WTC11 (cell line): ENCODE measurements at regions not wholly inside any gene's neighbourhood (a gene's known extent, or its start where the extent isn't known, plus 50 kb on each side); places are given as distances from the start of the nearest gene placed in this dataset.

ENCODE experiments used
- ATAC-seq: fragments of 200-7000 bp; cut with Tn5 transposase; 2 replicates; pipeline ENCODE4 v1.10.0; 2021; ENCODE audit warnings: mild to moderate bottlenecking, moderate library complexity
- CTCF ChIA-PET: fragments of 300-600 bp; sonication (Branson Sonifier 250); formaldehyde crosslinking; loops from one replicate; lab custom pipeline; 2021; ENCODE audit warnings: antibody characterized with exemption; lab: Charles Lee
- POLR2A ChIA-PET: fragments of 350-600 bp; sonication (Branson Sonifier 250); formaldehyde crosslinking; loops from one replicate; lab custom pipeline; 2021; ENCODE audit warnings: antibody characterized with exemption; lab: Charles Lee
- DNase-seq: peaks from one replicate; pipeline ENCODE4 v3.0.0; 2021; ENCODE audit warnings: low spot score
- H3K27ac Mint-ChIP-seq: 2 replicates; pipeline ENCODE4 v1.8.0; 2021; ENCODE audit warnings: mixed read lengths
- H3K27me3 Mint-ChIP-seq: 2 replicates; pipeline ENCODE4 v1.8.0; 2021; ENCODE audit warnings: low read depth, mild to moderate bottlenecking, moderate library complexity, mixed read lengths
- H3K36me3 Mint-ChIP-seq: 2 replicates; pipeline ENCODE4 v1.8.0; 2021; ENCODE audit warnings: mixed read lengths
- H3K4me1 Mint-ChIP-seq: 2 replicates; pipeline ENCODE4 v1.8.0; 2022; ENCODE audit warnings: mixed read lengths
- H3K4me3 Mint-ChIP-seq: 2 replicates; pipeline ENCODE4 v1.8.0; 2021; ENCODE audit warnings: mild to moderate bottlenecking, moderate library complexity, mixed read lengths
- H3K9me3 Mint-ChIP-seq: 2 replicates; pipeline ENCODE4 v1.8.0; 2021; ENCODE audit warnings: mixed read lengths
- ESRRA ChIP-seq: sonication (generic); formaldehyde crosslinking; IDR thresholded peaks from 2 replicates; pipeline ENCODE4 v1.8.1; 2022; ENCODE audit warnings: mild to moderate bottlenecking, missing genetic modification reagents, borderline replicate concordance
- FOXK1 ChIP-seq: sonication (generic); formaldehyde crosslinking; IDR thresholded peaks from 2 replicates; pipeline ENCODE4 v1.8.0; 2022; ENCODE audit warnings: mild to moderate bottlenecking, moderate library complexity, missing genetic modification reagents
- HMGA2 ChIP-seq: fragments of 250-450 bp; sonication (Bioruptor Pico); IDR thresholded peaks from 2 replicates; pipeline ENCODE4 v1.4.0; 2021; ENCODE audit warnings: mild to moderate bottlenecking, moderate library complexity
- IRF2 ChIP-seq: sonication (generic); formaldehyde crosslinking; IDR thresholded peaks from 2 replicates; pipeline ENCODE4 v1.8.0; 2022; ENCODE audit warnings: low read depth, missing genetic modification reagents, borderline replicate concordance
- KAT7 ChIP-seq: sonication (generic); formaldehyde crosslinking; IDR thresholded peaks from 2 replicates; pipeline ENCODE4 v1.8.1; 2023; ENCODE audit warnings: missing genetic modification reagents, mild to moderate bottlenecking, borderline replicate concordance
- NFATC4 ChIP-seq: fragments of 250-450 bp; sonication (Bioruptor Pico); IDR thresholded peaks from 2 replicates; pipeline ENCODE4 v1.9.0; 2021; ENCODE audit warnings: mild to moderate bottlenecking
- SP1 ChIP-seq: sonication (generic); formaldehyde crosslinking; conservative IDR thresholded peaks from 2 replicates; pipeline ENCODE4 v1.8.1; 2022; ENCODE audit warnings: missing genetic modification reagents
- TCF7 ChIP-seq: sonication (generic); formaldehyde crosslinking; IDR thresholded peaks from 2 replicates; pipeline ENCODE4 v1.8.0; 2022; ENCODE audit warnings: mild to moderate bottlenecking, low read depth, missing genetic modification reagents, moderate library complexity
- ZNF138 ChIP-seq: sonication (generic); formaldehyde crosslinking; conservative IDR thresholded peaks from 2 replicates; pipeline ENCODE4 v1.8.1; 2022; ENCODE audit warnings: mild to moderate bottlenecking, moderate library complexity, missing genetic modification reagents
- ZNF232 ChIP-seq: sonication (generic); formaldehyde crosslinking; IDR thresholded peaks from 2 replicates; pipeline ENCODE4 v1.8.0; 2022; ENCODE audit warnings: mild to moderate bottlenecking, missing genetic modification reagents
- ZNF416 ChIP-seq: fragments of 250-450 bp; sonication (Bioruptor Pico); IDR thresholded peaks from 2 replicates; pipeline ENCODE4 v1.9.0; 2021; ENCODE audit warnings: mild to moderate bottlenecking, inconsistent platforms
- TF ChIP-seq, protein P1 (sequence below): sonication (generic); formaldehyde crosslinking; IDR thresholded peaks from 2 replicates; pipeline ENCODE4 v1.8.1; 2023; ENCODE audit warnings: mild to moderate bottlenecking, moderate library complexity, missing genetic modification reagents
- TF ChIP-seq, protein P2 (sequence below): sonication (generic); formaldehyde crosslinking; IDR thresholded peaks from 2 replicates; pipeline ENCODE4 v1.8.1; 2022; ENCODE audit warnings: mild to moderate bottlenecking, missing genetic modification reagents, moderate library complexity, borderline replicate concordance
- TF ChIP-seq, protein P3 (sequence below): sonication (generic); formaldehyde crosslinking; IDR thresholded peaks from 2 replicates; pipeline ENCODE4 v1.8.0; 2022; ENCODE audit warnings: mild to moderate bottlenecking, missing genetic modification reagents
- TF ChIP-seq, protein P4 (sequence below): fragments of 250-450 bp; sonication (Bioruptor Pico); IDR thresholded peaks from 2 replicates; pipeline ENCODE4 v1.9.0; 2021; ENCODE audit warnings: mild to moderate bottlenecking

DNA sequence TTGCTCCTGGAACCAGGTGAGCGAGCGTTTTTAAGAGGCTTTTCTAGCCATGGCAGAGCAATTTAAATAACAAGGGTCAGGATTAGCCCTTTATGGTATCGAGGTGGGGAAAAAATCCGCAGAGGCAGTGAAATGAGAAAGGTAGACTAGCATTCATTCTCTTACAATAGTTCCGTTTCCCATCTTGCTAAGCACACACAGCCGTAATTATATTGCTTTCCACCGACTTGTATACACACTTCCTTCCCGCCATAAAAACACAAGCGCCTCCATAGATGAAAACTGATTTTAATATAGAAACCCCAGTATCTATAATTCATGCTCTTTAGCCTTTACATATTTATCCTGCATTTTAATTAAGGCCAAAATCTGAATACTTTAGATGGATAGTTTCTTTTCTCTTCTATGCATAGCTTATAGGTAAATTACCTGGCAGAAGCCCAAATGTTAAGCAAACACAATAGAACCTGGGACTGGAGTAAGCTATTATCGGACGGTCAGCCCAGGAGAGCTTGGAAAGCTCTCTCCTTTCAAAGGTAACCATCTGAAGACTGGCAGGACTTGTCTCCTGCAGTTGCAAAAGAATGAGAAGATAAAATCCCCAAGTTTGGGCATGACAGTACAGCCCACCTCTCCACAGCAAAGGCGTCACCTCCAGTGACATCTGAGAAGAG, 90.9 kb upstream of the MC3R start:
- ChIA-PET CTCF (no interaction called here), POLR2A (no interaction called here)
- ATAC-seq (no peak), DNase-seq (no peak)
- Mint-ChIP-seq H3K4me1 (no peaks in the 10 kb centered on the region), H3K27me3 (peaks cover 4% of the 10 kb centered on the region), H3K27ac (no peak overlapping the region), H3K9me3 (peaks cover 87% of the 10 kb centered on the region), H3K36me3 (peaks cover 83% of the 10 kb centered on the region), H3K4me3 (no peak overlapping the region)
- no peak for TF ChIP-seq ZNF232
- TF ChIP-seq KAT7 (CRISPR knock-in tag), result no peak
- no peak for TF ChIP-seq FOXK1
- no peak for TF ChIP-seq SP1
- TF ChIP-seq ZNF138 (CRISPR knock-in tag), result no peak
- TF ChIP-seq, protein P1, sequence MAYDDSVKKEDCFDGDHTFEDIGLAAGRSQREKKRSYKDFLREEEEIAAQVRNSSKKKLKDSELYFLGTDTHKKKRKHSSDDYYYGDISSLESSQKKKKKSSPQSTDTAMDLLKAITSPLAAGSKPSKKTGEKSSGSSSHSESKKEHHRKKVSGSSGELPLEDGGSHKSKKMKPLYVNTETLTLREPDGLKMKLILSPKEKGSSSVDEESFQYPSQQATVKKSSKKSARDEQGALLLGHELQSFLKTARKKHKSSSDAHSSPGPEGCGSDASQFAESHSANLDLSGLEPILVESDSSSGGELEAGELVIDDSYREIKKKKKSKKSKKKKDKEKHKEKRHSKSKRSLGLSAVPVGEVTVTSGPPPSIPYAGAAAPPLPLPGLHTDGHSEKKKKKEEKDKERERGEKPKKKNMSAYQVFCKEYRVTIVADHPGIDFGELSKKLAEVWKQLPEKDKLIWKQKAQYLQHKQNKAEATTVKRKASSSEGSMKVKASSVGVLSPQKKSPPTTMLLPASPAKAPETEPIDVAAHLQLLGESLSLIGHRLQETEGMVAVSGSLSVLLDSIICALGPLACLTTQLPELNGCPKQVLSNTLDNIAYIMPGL (CRISPR knock-in tag), result no peak
- no peak for TF ChIP-seq NFATC4 (CRISPR knock-in tag)
- TF ChIP-seq, protein P2, sequence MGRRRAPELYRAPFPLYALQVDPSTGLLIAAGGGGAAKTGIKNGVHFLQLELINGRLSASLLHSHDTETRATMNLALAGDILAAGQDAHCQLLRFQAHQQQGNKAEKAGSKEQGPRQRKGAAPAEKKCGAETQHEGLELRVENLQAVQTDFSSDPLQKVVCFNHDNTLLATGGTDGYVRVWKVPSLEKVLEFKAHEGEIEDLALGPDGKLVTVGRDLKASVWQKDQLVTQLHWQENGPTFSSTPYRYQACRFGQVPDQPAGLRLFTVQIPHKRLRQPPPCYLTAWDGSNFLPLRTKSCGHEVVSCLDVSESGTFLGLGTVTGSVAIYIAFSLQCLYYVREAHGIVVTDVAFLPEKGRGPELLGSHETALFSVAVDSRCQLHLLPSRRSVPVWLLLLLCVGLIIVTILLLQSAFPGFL (CRISPR knock-in tag), result no peak
- no peak for TF ChIP-seq TCF7 (CRISPR knock-in tag)

DNA sequence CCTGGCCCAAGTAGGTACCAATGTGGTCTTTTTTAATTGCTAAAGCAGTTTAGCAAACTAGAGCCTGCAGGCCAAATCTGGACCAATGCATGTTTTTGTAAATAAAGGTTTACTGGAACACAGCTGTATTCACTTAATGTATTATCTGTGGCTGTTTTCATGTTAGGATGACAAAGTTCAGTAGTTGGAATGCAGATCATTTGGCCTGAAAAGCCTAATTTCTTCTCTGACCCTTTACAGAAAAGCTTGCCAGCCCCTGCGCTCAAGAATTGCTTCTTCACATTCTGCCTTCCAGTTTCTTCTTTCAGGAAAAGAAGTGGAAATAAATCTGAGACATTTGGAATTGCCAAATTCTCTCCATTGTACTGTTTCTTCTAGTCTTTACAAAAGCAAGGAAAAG, 90.0 kb upstream of the MC3R start:
- CTCF ChIA-PET, result no interaction called here
- H3K27me3 Mint-ChIP-seq, result peaks cover 4% of the 10 kb centered on the region
- no peak overlapping the region for H3K4me3 Mint-ChIP-seq
- H3K36me3 Mint-ChIP-seq, result peaks cover 86% of the 10 kb centered on the region
- ATAC-seq (no peak), DNase-seq (no peak)
- H3K27ac Mint-ChIP-seq, result no peak overlapping the region
- no peaks in the 10 kb centered on the region for H3K4me1 Mint-ChIP-seq
- TF ChIP-seq ZNF416, result no peak
- TF ChIP-seq, all 79 proteins: peak for 0
- H3K9me3 Mint-ChIP-seq, result peaks cover 90% of the 10 kb centered on the region
- POLR2A ChIA-PET, result no interaction called here

DNA sequence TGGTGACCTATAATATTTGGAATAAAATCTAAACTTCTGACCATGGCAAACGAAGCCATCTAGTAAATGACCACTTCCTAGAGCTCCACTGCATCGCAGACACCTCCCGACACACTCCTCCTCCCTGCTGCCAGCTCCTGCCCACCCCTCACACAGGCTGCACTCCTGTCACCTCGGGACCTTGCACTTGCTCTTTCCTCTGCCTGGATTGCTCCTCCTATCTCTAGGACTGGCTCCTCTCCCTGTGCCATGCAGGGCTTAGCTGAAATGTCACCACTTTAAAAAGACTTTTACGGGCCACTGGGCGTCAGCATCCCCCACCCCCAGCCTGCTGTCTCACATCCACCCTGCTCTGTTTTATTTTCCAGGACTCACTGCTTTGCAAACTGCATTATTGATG, 87.6 kb upstream of the MC3R start:
- Mint-ChIP-seq H3K27ac (no peak overlapping the region), H3K4me3 (no peak overlapping the region), H3K36me3 (peaks cover 84% of the 10 kb centered on the region), H3K27me3 (peaks cover 9% of the 10 kb centered on the region), H3K9me3 (peaks cover 90% of the 10 kb centered on the region), H3K4me1 (no peaks in the 10 kb centered on the region)
- POLR2A ChIA-PET, result no interaction called here
- TF ChIP-seq HMGA2 (CRISPR knock-in tag) (no peak), IRF2 (CRISPR knock-in tag) (no peak), ESRRA (CRISPR knock-in tag) (no peak)
- TF ChIP-seq, protein P3, sequence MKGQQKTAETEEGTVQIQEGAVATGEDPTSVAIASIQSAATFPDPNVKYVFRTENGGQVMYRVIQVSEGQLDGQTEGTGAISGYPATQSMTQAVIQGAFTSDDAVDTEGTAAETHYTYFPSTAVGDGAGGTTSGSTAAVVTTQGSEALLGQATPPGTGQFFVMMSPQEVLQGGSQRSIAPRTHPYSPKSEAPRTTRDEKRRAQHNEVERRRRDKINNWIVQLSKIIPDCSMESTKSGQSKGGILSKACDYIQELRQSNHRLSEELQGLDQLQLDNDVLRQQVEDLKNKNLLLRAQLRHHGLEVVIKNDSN, result no peak
- TF ChIP-seq, protein P4, sequence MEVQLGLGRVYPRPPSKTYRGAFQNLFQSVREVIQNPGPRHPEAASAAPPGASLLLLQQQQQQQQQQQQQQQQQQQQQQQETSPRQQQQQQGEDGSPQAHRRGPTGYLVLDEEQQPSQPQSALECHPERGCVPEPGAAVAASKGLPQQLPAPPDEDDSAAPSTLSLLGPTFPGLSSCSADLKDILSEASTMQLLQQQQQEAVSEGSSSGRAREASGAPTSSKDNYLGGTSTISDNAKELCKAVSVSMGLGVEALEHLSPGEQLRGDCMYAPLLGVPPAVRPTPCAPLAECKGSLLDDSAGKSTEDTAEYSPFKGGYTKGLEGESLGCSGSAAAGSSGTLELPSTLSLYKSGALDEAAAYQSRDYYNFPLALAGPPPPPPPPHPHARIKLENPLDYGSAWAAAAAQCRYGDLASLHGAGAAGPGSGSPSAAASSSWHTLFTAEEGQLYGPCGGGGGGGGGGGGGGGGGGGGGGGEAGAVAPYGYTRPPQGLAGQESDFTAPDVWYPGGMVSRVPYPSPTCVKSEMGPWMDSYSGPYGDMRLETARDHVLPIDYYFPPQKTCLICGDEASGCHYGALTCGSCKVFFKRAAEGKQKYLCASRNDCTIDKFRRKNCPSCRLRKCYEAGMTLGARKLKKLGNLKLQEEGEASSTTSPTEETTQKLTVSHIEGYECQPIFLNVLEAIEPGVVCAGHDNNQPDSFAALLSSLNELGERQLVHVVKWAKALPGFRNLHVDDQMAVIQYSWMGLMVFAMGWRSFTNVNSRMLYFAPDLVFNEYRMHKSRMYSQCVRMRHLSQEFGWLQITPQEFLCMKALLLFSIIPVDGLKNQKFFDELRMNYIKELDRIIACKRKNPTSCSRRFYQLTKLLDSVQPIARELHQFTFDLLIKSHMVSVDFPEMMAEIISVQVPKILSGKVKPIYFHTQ (CRISPR knock-in tag), result no peak
- DNase-seq (no peak), ATAC-seq (no peak)
- CTCF ChIA-PET, result no interaction called here
